MM.1S (cell line): ENCODE measurements at regions not wholly inside any gene's neighbourhood (a gene's known extent, or its start where the extent isn't known, plus 50 kb on each side); places are given as distances from the start of the nearest gene placed in this dataset.
A peak's percentile ranks its signal among the peaks of the same experiment; 100 is the strongest.

Experiments used
- DNase-seq: peaks from one replicate; pipeline ENCODE4 v3.0.0-alpha.2; 2015
- H2AFZ ChIP-seq: fragments of 300-600 bp; sonication (generic); 2 replicates; pipeline ENCODE4 v1.6.0; 2016; ENCODE audit warnings: antibody characterized with exemption, low read length
- H3F3A ChIP-seq: fragments of 300-600 bp; sonication (generic); 2 replicates; pipeline ENCODE4 v1.6.1; 2016; ENCODE audit warnings: mild to moderate bottlenecking, antibody characterized with exemption, low read length, moderate library complexity, mixed read lengths; ENCODE audit not compliant: insufficient read depth
- H3K27ac ChIP-seq: fragments of 300-600 bp; sonication (generic); 2 replicates; pipeline ENCODE4 v1.5.1; 2016; ENCODE audit warnings: mild to moderate bottlenecking, low read length
- H3K27me3 ChIP-seq: fragments of 300-600 bp; sonication (generic); replicated peaks from 2 replicates; pipeline ENCODE4 v1.6.0; 2016; ENCODE audit warnings: low read length; ENCODE audit not compliant: insufficient read depth
- H3K36me3 ChIP-seq: fragments of 300-600 bp; sonication (generic); replicated peaks from 2 replicates; pipeline ENCODE4 v1.6.1; 2016; ENCODE audit warnings: mild to moderate bottlenecking, low read length, mixed read lengths; ENCODE audit not compliant: insufficient read depth
- H3K4me1 ChIP-seq: fragments of 300-600 bp; sonication (generic); 2 replicates; pipeline ENCODE4 v1.6.1; 2016; ENCODE audit warnings: low read length, mixed read lengths
- H3K4me2 ChIP-seq: fragments of 300-600 bp; sonication (generic); 2 replicates; pipeline ENCODE4 v1.6.0; 2016; ENCODE audit warnings: low read depth, low read length
- H3K4me3 ChIP-seq: fragments of 300-600 bp; sonication (generic); 2 replicates; pipeline ENCODE4 v1.5.1; 2016; ENCODE audit warnings: low read length, mixed read lengths
- H3K79me2 ChIP-seq: fragments of 300-600 bp; sonication (generic); 2 replicates; pipeline ENCODE4 v1.6.1; 2016; ENCODE audit warnings: mixed run types, low read length, mixed read lengths
- H3K9ac ChIP-seq: fragments of 300-600 bp; sonication (generic); 2 replicates; pipeline ENCODE4 v1.6.1; 2016; ENCODE audit warnings: low read length, mixed read lengths
- H3K9me2 ChIP-seq: fragments of 300-600 bp; sonication (generic); replicated peaks from 2 replicates; pipeline ENCODE4 v1.6.1; 2016; ENCODE audit warnings: mild to moderate bottlenecking, low read length, mixed read lengths; ENCODE audit not compliant: insufficient read depth
- H3K9me3 ChIP-seq: fragments of 300-600 bp; sonication (generic); replicated peaks from 2 replicates; pipeline ENCODE4 v1.6.1; 2016; ENCODE audit warnings: mild to moderate bottlenecking, low read length, mixed read lengths; ENCODE audit not compliant: insufficient read depth
- H4K20me1 ChIP-seq: fragments of 300-600 bp; sonication (generic); 2 replicates; pipeline ENCODE4 v1.6.1; 2016; ENCODE audit warnings: mild to moderate bottlenecking, low read length, moderate library complexity, mixed read lengths; ENCODE audit not compliant: insufficient read depth
- CTCF ChIP-seq: fragments of 300-600 bp; sonication (generic); IDR thresholded peaks from 2 replicates; pipeline ENCODE4 v1.5.1; 2016; ENCODE audit warnings: antibody characterized with exemption, low read length, mixed read lengths
- EZH2 ChIP-seq: fragments of 300-600 bp; sonication (generic); optimal IDR thresholded peaks from 2 replicates; pipeline ENCODE3; 2017; ENCODE audit warnings: low read depth, mild to moderate bottlenecking, antibody characterized with exemption, low read length, mixed read lengths
- EZH2phosphoT487 ChIP-seq: fragments of 300-600 bp; sonication (generic); IDR thresholded peaks from 2 replicates; pipeline ENCODE4 v1.6.1; 2018; ENCODE audit warnings: antibody characterized with exemption, low read length

- no peak overlapping the region for H2AFZ ChIP-seq
- no peaks in the 10 kb centered on the region for H3F3A ChIP-seq
- DNase-seq, result no peak
- no peaks in the 10 kb centered on the region for H3K9me2 ChIP-seq
- H3K4me3 ChIP-seq, result no peak overlapping the region
- H3K27me3 ChIP-seq, result no peaks in the 10 kb centered on the region
- H3K79me2 ChIP-seq, result no peaks in the 10 kb centered on the region
- H3K9ac ChIP-seq, result no peak overlapping the region
- H3K27ac ChIP-seq, result no peak overlapping the region
- H3K36me3 ChIP-seq, result no peaks in the 10 kb centered on the region
- no peaks in the 10 kb centered on the region for H4K20me1 ChIP-seq
- no peaks in the 10 kb centered on the region for H3K4me1 ChIP-seq
- TF ChIP-seq EZH2phosphoT487 (no peak), CTCF (no peak), EZH2 (no peak)
- H3K9me3 ChIP-seq, result no peaks in the 10 kb centered on the region
- no peak overlapping the region for H3K4me2 ChIP-seq
These were observed 334.3 kb upstream of the OR4E1 start for GRCh38 chr14:22007784-22008412.

GRCh38 chr14:22007363-22007762 lies 333.7 kb upstream of the OR4E1 start:
- H2AFZ ChIP-seq, result no peak overlapping the region
- DNase-seq, result no peak
- H3K4me3 ChIP-seq, result no peak overlapping the region
- TF ChIP-seq EZH2phosphoT487 (no peak), CTCF (no peak), EZH2 (no peak)
- no peaks in the 10 kb centered on the region for H3K27me3 ChIP-seq
- no peaks in the 10 kb centered on the region for H4K20me1 ChIP-seq
- no peaks in the 10 kb centered on the region for H3K36me3 ChIP-seq
- H3K79me2 ChIP-seq, result no peaks in the 10 kb centered on the region
- H3K9me3 ChIP-seq, result no peaks in the 10 kb centered on the region
- H3K9me2 ChIP-seq, result no peaks in the 10 kb centered on the region
- H3K27ac ChIP-seq, result no peak overlapping the region
- no peak overlapping the region for H3K9ac ChIP-seq
- no peak overlapping the region for H3K4me2 ChIP-seq
- H3K4me1 ChIP-seq, result no peaks in the 10 kb centered on the region
- H3F3A ChIP-seq, result no peaks in the 10 kb centered on the region

- no peak for TF ChIP-seq CTCF
- no peak for TF ChIP-seq EZH2
- TF ChIP-seq EZH2phosphoT487, result no peak
- Histone ChIP-seq H3K9me2 (no peaks in the 10 kb centered on the region), H3K36me3 (no peaks in the 10 kb centered on the region), H3K4me1 (no peaks in the 10 kb centered on the region), H3K27me3 (no peaks in the 10 kb centered on the region), H4K20me1 (no peaks in the 10 kb centered on the region), H3F3A (no peaks in the 10 kb centered on the region), H2AFZ (peak overlapping the region; percentile 73; the same call in 1 of the 2 replicates), H3K9me3 (no peaks in the 10 kb centered on the region), H3K27ac (no peak overlapping the region), H3K4me3 (no peak overlapping the region; the same call in 1 of the 2 replicates), H3K4me2 (peak overlapping the region; percentile 46; the same call in 1 of the 2 replicates), H3K9ac (no peak overlapping the region), H3K79me2 (no peaks in the 10 kb centered on the region)
- no peak for DNase-seq
These were observed 329.8 kb upstream of the OR4E1 start for GRCh38 chr14:22003461-22003860.
